Immature natural killer cell (primary cell): ENCODE measurements at regions not wholly inside any gene's neighbourhood (a gene's known extent, or its start where the extent isn't known, plus 50 kb on each side); places are given as distances from the start of the nearest gene placed in this dataset.

ENCODE experiments used
- DNase-seq, 3 donors: peaks; one replicate each; pipeline ENCODE4 v3.0.0; 2022; ENCODE audit warnings: mixed read lengths in 1 of 3
- H3K27ac Mint-ChIP-seq, 6 donors: one replicate each; pipeline ENCODE4 v1.8.0; 2020; ENCODE audit warnings: mixed read lengths in 6 of 6, mild to moderate bottlenecking in 5 of 6, inconsistent platforms in 4 of 6, moderate library complexity in 3 of 6
- H3K27me3 Mint-ChIP-seq, 3 donors: one replicate each; pipeline ENCODE4 v1.8.0; 2020 to 2021; ENCODE audit warnings: low read depth in 3 of 3, mild to moderate bottlenecking in 3 of 3, mixed read lengths in 3 of 3, moderate library complexity in 3 of 3, inconsistent platforms in 1 of 3
- H3K36me3 Mint-ChIP-seq, 3 donors: one replicate each; pipeline ENCODE4 v1.8.0; 2020; ENCODE audit warnings: mixed read lengths in 3 of 3, inconsistent platforms in 2 of 3, mild to moderate bottlenecking in 2 of 3
- H3K4me1 Mint-ChIP-seq, 2 donors: one replicate each; pipeline ENCODE4 v1.8.0; 2020; ENCODE audit warnings: inconsistent platforms in 2 of 2, mild to moderate bottlenecking in 2 of 2, mixed read lengths in 2 of 2, moderate library complexity in 1 of 2
- H3K4me3 Mint-ChIP-seq, 5 donors: one replicate each; pipeline ENCODE4 v1.8.0; 2020; ENCODE audit warnings: mild to moderate bottlenecking in 5 of 5, mixed read lengths in 5 of 5, inconsistent platforms in 3 of 5, moderate library complexity in 3 of 5
- H3K9me3 Mint-ChIP-seq, 6 donors: one replicate each; pipeline ENCODE4 v1.8.0; 2020; ENCODE audit warnings: mild to moderate bottlenecking in 6 of 6, mixed read lengths in 6 of 6, inconsistent platforms in 4 of 6, moderate library complexity in 3 of 6

GRCh38 chr7:109213081-109213480 is 643.4 kb downstream of the DNAJB9 start:
- H3K36me3 Mint-ChIP-seq = peaks cover 0 to 11% (median 8%) of the 10 kb centered on the region in 3 donors

GRCh38 chr7:109215341-109215740 is 645.7 kb downstream of the DNAJB9 start:
- Mint-ChIP-seq H3K27me3 (peaks cover 0 to 4% (median 0%) of the 10 kb centered on the region in 3 donors), H3K27ac (no peak overlapping the region), H3K4me1 (no peaks in the 10 kb centered on the region), H3K36me3 (peaks cover 0 to 8% (median 8%) of the 10 kb centered on the region in 3 donors), H3K4me3 (no peak overlapping the region), H3K9me3 (peaks cover 9 to 41% (median 29%) of the 10 kb centered on the region in 6 donors)
- DNase-seq = no peak

More at GRCh38 chr7:109213081-109213480, 643.4 kb downstream of the DNAJB9 start:
- DNase-seq = no peak
- H3K4me3 Mint-ChIP-seq = no peak overlapping the region
- H3K27me3 Mint-ChIP-seq = peaks cover 0 to 4% (median 0%) of the 10 kb centered on the region in 3 donors
- no peak overlapping the region for H3K27ac Mint-ChIP-seq
- peaks cover 7 to 36% (median 30%) of the 10 kb centered on the region in 6 donors for H3K9me3 Mint-ChIP-seq
- H3K4me1 Mint-ChIP-seq = no peaks in the 10 kb centered on the region

- H3K27ac Mint-ChIP-seq = no peak overlapping the region
- DNase-seq = no peak
- H3K36me3 Mint-ChIP-seq = no peaks in the 10 kb centered on the region
- no peaks in the 10 kb centered on the region for H3K4me1 Mint-ChIP-seq
- H3K9me3 Mint-ChIP-seq = peaks cover 2 to 34% (median 7%) of the 10 kb centered on the region in 6 donors
- no peaks in the 10 kb centered on the region for H3K27me3 Mint-ChIP-seq
- H3K4me3 Mint-ChIP-seq = no peak overlapping the region
Observed at GRCh38 chr7:109224100-109224499, 654.4 kb downstream of the DNAJB9 start.

- H3K4me3 Mint-ChIP-seq = no peak overlapping the region
- H3K27ac Mint-ChIP-seq = no peak overlapping the region
- no peaks in the 10 kb centered on the region for H3K4me1 Mint-ChIP-seq
- peaks cover 11 to 48% (median 14%) of the 10 kb centered on the region in 6 donors for H3K9me3 Mint-ChIP-seq
- DNase-seq = no peak
- H3K27me3 Mint-ChIP-seq = no peaks in the 10 kb centered on the region
- no peaks in the 10 kb centered on the region for H3K36me3 Mint-ChIP-seq
Observed at GRCh38 chr7:109226699-109227098, 657.0 kb downstream of the DNAJB9 start.

- Mint-ChIP-seq H3K27me3 (peaks cover 0 to 2% (median 0%) of the 10 kb centered on the region in 3 donors), H3K4me3 (no peak overlapping the region), H3K9me3 (peaks cover 14 to 42% (median 27%) of the 10 kb centered on the region in 6 donors), H3K36me3 (no peaks in the 10 kb centered on the region), H3K27ac (no peak overlapping the region), H3K4me1 (no peaks in the 10 kb centered on the region)
- no peak for DNase-seq
Observed at GRCh38 chr7:109235316-109235715, 665.6 kb downstream of the DNAJB9 start.

GRCh38 chr7:109246330-109247077 is 676.8 kb downstream of the DNAJB9 start:
- Mint-ChIP-seq H3K4me1 (no peaks in the 10 kb centered on the region), H3K9me3 (peaks cover 0 to 41% (median 20%) of the 10 kb centered on the region in 6 donors), H3K36me3 (peaks cover 0 to 4% (median 0%) of the 10 kb centered on the region in 3 donors), H3K27me3 (peaks cover 0 to 3% (median 2%) of the 10 kb centered on the region in 3 donors), H3K4me3 (no peak overlapping the region), H3K27ac (no peak overlapping the region)
- DNase-seq = no peak

GRCh38 chr7:109256762-109257560 is 687.3 kb downstream of the DNAJB9 start:
- Mint-ChIP-seq H3K36me3 (no peaks in the 10 kb centered on the region), H3K4me1 (no peaks in the 10 kb centered on the region), H3K27ac (no peak overlapping the region), H3K9me3 (peaks cover 4 to 36% (median 18%) of the 10 kb centered on the region in 6 donors), H3K27me3 (peaks cover 0 to 1% (median 0%) of the 10 kb centered on the region in 3 donors), H3K4me3 (no peak overlapping the region)
- DNase-seq = no peak

GRCh38 chr7:109259151-109259550 is 689.5 kb downstream of the DNAJB9 start:
- H3K27me3 Mint-ChIP-seq = peaks cover 0 to 1% (median 0%) of the 10 kb centered on the region in 3 donors
- peaks cover 0 to 3% (median 0%) of the 10 kb centered on the region in 3 donors for H3K36me3 Mint-ChIP-seq
- H3K9me3 Mint-ChIP-seq = peaks cover 6 to 44% (median 23%) of the 10 kb centered on the region in 6 donors
- H3K4me3 Mint-ChIP-seq = no peak overlapping the region
- no peak overlapping the region for H3K27ac Mint-ChIP-seq
- H3K4me1 Mint-ChIP-seq = no peaks in the 10 kb centered on the region
- no peak for DNase-seq

- Mint-ChIP-seq H3K4me3 (no peak overlapping the region), H3K27ac (no peak overlapping the region), H3K27me3 (peaks cover 0 to 1% (median 0%) of the 10 kb centered on the region in 3 donors), H3K36me3 (peaks cover 0 to 3% (median 0%) of the 10 kb centered on the region in 3 donors), H3K4me1 (no peaks in the 10 kb centered on the region), H3K9me3 (peaks cover 8 to 57% (median 25%) of the 10 kb centered on the region in 6 donors)
- no peak for DNase-seq
Observed at GRCh38 chr7:109261781-109262180, 692.1 kb downstream of the DNAJB9 start.

GRCh38 chr7:109266610-109267009 is 696.9 kb downstream of the DNAJB9 start:
- Mint-ChIP-seq H3K27ac (no peak overlapping the region), H3K4me1 (no peaks in the 10 kb centered on the region), H3K36me3 (peaks cover 0 to 3% (median 3%) of the 10 kb centered on the region in 3 donors), H3K27me3 (no peaks in the 10 kb centered on the region), H3K9me3 (peaks cover 23 to 85% (median 33%) of the 10 kb centered on the region in 6 donors), H3K4me3 (no peak overlapping the region)
- no peak for DNase-seq

GRCh38 chr7:109276348-109276747 is 706.7 kb downstream of the DNAJB9 start:
- peaks cover 5 to 27% (median 19%) of the 10 kb centered on the region in 6 donors for H3K9me3 Mint-ChIP-seq
- H3K36me3 Mint-ChIP-seq = no peaks in the 10 kb centered on the region
- no peaks in the 10 kb centered on the region for H3K27me3 Mint-ChIP-seq
- DNase-seq = no peak
- H3K27ac Mint-ChIP-seq = no peak overlapping the region
- H3K4me1 Mint-ChIP-seq = no peaks in the 10 kb centered on the region
- no peak overlapping the region for H3K4me3 Mint-ChIP-seq

- no peak for DNase-seq
- H3K4me3 Mint-ChIP-seq = no peak overlapping the region
- H3K27ac Mint-ChIP-seq = no peak overlapping the region
- H3K9me3 Mint-ChIP-seq = peaks cover 13 to 50% (median 30%) of the 10 kb centered on the region in 6 donors
- H3K27me3 Mint-ChIP-seq = peaks cover 0 to 3% (median 0%) of the 10 kb centered on the region in 3 donors
- peaks cover 0 to 7% (median 0%) of the 10 kb centered on the region in 3 donors for H3K36me3 Mint-ChIP-seq
- no peaks in the 10 kb centered on the region for H3K4me1 Mint-ChIP-seq
Observed at GRCh38 chr7:109282726-109283125, 713.1 kb downstream of the DNAJB9 start.

- H3K27ac Mint-ChIP-seq = no peak overlapping the region
- peaks cover 17 to 57% (median 36%) of the 10 kb centered on the region in 6 donors for H3K9me3 Mint-ChIP-seq
- H3K4me1 Mint-ChIP-seq = no peaks in the 10 kb centered on the region
- peaks cover 0 to 7% (median 0%) of the 10 kb centered on the region in 3 donors for H3K36me3 Mint-ChIP-seq
- H3K27me3 Mint-ChIP-seq = peaks cover 0 to 3% (median 0%) of the 10 kb centered on the region in 3 donors
- H3K4me3 Mint-ChIP-seq = no peak overlapping the region
- no peak for DNase-seq
Observed at GRCh38 chr7:109284943-109285342, 715.3 kb downstream of the DNAJB9 start.

GRCh38 chr7:109295158-109295557 is 725.5 kb downstream of the DNAJB9 start:
- no peak for DNase-seq
- Mint-ChIP-seq H3K4me3 (no peak overlapping the region), H3K27ac (no peak overlapping the region), H3K27me3 (no peaks in the 10 kb centered on the region), H3K36me3 (no peaks in the 10 kb centered on the region), H3K9me3 (peaks cover 17 to 47% (median 32%) of the 10 kb centered on the region in 6 donors), H3K4me1 (no peaks in the 10 kb centered on the region)
